Neural progenitor cell (in vitro differentiated cells): ENCODE measurements at regions not wholly inside any gene's neighbourhood (a gene's known extent, or its start where the extent isn't known, plus 50 kb on each side); places are given as distances from the start of the nearest gene placed in this dataset.

Experiments
- EZH2 ChIP-seq: fragments of 200-600 bp; sonication (generic); IDR thresholded peaks from 2 replicates; pipeline ENCODE4 v1.6.1; 2017; ENCODE audit warnings: antibody characterized with exemption, mild to moderate bottlenecking, moderate library complexity
- TF ChIP-seq, protein P1 (sequence below): fragments of 200-600 bp; sonication (generic); IDR thresholded peaks from 2 replicates; pipeline ENCODE4 v1.5.1; 2017; ENCODE audit warnings: antibody characterized with exemption, mild to moderate bottlenecking

DNA sequence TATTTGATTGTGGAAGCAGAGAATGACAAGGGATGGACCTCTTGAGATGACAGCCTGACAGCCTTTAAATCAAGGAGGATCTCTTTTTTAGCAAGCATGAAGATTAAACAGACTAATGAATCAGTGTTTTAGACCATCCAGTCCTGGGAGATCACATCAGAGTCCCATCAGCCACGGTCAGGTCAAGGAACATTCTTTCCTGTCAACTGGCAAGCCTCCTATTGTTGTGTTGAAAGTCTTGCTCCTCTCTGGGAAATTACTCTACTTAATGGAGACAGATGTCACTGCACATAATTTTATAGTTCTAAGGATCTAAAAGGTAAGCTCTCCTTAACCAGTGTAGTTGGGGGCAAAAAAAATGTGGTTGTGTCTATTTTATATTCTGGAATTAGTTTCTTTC is 469.0 kb downstream of the TMEM182 start:
- TF ChIP-seq, protein P1, sequence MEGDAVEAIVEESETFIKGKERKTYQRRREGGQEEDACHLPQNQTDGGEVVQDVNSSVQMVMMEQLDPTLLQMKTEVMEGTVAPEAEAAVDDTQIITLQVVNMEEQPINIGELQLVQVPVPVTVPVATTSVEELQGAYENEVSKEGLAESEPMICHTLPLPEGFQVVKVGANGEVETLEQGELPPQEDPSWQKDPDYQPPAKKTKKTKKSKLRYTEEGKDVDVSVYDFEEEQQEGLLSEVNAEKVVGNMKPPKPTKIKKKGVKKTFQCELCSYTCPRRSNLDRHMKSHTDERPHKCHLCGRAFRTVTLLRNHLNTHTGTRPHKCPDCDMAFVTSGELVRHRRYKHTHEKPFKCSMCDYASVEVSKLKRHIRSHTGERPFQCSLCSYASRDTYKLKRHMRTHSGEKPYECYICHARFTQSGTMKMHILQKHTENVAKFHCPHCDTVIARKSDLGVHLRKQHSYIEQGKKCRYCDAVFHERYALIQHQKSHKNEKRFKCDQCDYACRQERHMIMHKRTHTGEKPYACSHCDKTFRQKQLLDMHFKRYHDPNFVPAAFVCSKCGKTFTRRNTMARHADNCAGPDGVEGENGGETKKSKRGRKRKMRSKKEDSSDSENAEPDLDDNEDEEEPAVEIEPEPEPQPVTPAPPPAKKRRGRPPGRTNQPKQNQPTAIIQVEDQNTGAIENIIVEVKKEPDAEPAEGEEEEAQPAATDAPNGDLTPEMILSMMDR = no peak
- no peak for TF ChIP-seq EZH2
